ENCODE measurements at regions not wholly inside any gene's neighbourhood (a gene's known extent, or its start where the extent isn't known, plus 50 kb on each side); places are given as distances from the start of the nearest gene placed in this dataset.

- no peak for DNase-seq (ENCODE audit: low spot score)
- ChIA-PET POLR2A (ENCODE audit: low non-redundant PET) (no interaction called here), CTCF (no interaction called here)
- intact Hi-C loops (cut with micrococcal nuclease; ENCODE audit: unreplicated experiment), result no loop called here
- TF ChIP-seq EZH2 (IDR thresholded peaks at IDR 0.05; ENCODE audit: borderline replicate concordance, low read depth, low read length, poor library complexity, severe bottlenecking) (no peak), CTCF (conservative IDR thresholded peaks at IDR 0.05; ENCODE audit: low read depth, low read length) (no peak)
- BruUV-seq (replicated peaks), result no TSS peak
- Histone ChIP-seq H3K27me3 (replicated peaks; ENCODE audit: insufficient read depth, low read depth, low read length, poor library complexity) (no peaks in the 10 kb centered on the region), H3K27ac (ENCODE audit: low read depth, low read length, poor library complexity, severe bottlenecking) (no peak overlapping the region), H3K36me3 (ENCODE audit: insufficient read depth, low read length, poor library complexity, severe bottlenecking) (no peaks in the 10 kb centered on the region), H3K4me3 (ENCODE audit: low read depth, low read length, poor library complexity, severe bottlenecking) (no peak overlapping the region), H3K4me1 (ENCODE audit: insufficient read depth, low read length, poor library complexity, severe bottlenecking) (no peaks in the 10 kb centered on the region), H3K9me3 (ENCODE audit: low read depth, low read length, poor library complexity, severe bottlenecking) (no peaks in the 10 kb centered on the region)
Measured at GRCh38 chr1:232454227-232454886, 175.6 kb downstream of the SIPA1L2 start.

- Histone ChIP-seq H3K27me3 (replicated peaks; ENCODE audit: insufficient read depth, low read depth, low read length, poor library complexity) (no peaks in the 10 kb centered on the region), H3K27ac (ENCODE audit: low read depth, low read length, poor library complexity, severe bottlenecking) (no peak overlapping the region), H3K36me3 (ENCODE audit: insufficient read depth, low read length, poor library complexity, severe bottlenecking) (no peaks in the 10 kb centered on the region), H3K9me3 (ENCODE audit: low read depth, low read length, poor library complexity, severe bottlenecking) (no peaks in the 10 kb centered on the region), H3K4me3 (ENCODE audit: low read depth, low read length, poor library complexity, severe bottlenecking) (no peak overlapping the region), H3K4me1 (ENCODE audit: insufficient read depth, low read length, poor library complexity, severe bottlenecking) (no peaks in the 10 kb centered on the region)
- ChIA-PET CTCF (no interaction called here), POLR2A (ENCODE audit: low non-redundant PET) (no interaction called here)
- no peak for DNase-seq (ENCODE audit: low spot score)
- no peak for TF ChIP-seq EZH2 (IDR thresholded peaks at IDR 0.05; ENCODE audit: borderline replicate concordance, low read depth, low read length, poor library complexity, severe bottlenecking)
- no peak for TF ChIP-seq CTCF (conservative IDR thresholded peaks at IDR 0.05; ENCODE audit: low read depth, low read length)
- intact Hi-C loops (cut with micrococcal nuclease; ENCODE audit: unreplicated experiment), result no loop called here
- no TSS peak for BruUV-seq (replicated peaks)
Measured at GRCh38 chr1:232452736-232453440, 177.0 kb downstream of the SIPA1L2 start.

GRCh38 chr1:232452117-232452516 is 177.8 kb downstream of the SIPA1L2 start:
- H3K4me1 ChIP-seq (ENCODE audit: insufficient read depth, low read length, poor library complexity, severe bottlenecking), result no peaks in the 10 kb centered on the region
- no peak overlapping the region for H3K27ac ChIP-seq (ENCODE audit: low read depth, low read length, poor library complexity, severe bottlenecking)
- H3K4me3 ChIP-seq (ENCODE audit: low read depth, low read length, poor library complexity, severe bottlenecking), result no peak overlapping the region
- no peaks in the 10 kb centered on the region for H3K9me3 ChIP-seq (ENCODE audit: low read depth, low read length, poor library complexity, severe bottlenecking)
- intact Hi-C loops (cut with micrococcal nuclease; ENCODE audit: unreplicated experiment), result no loop called here
- CTCF ChIA-PET, result no interaction called here
- H3K27me3 ChIP-seq (replicated peaks; ENCODE audit: insufficient read depth, low read depth, low read length, poor library complexity), result no peaks in the 10 kb centered on the region
- POLR2A ChIA-PET (ENCODE audit: low non-redundant PET), result no interaction called here
- H3K36me3 ChIP-seq (ENCODE audit: insufficient read depth, low read length, poor library complexity, severe bottlenecking), result no peaks in the 10 kb centered on the region
- BruUV-seq (replicated peaks), result no TSS peak
- TF ChIP-seq CTCF (conservative IDR thresholded peaks at IDR 0.05; ENCODE audit: low read depth, low read length) (no peak), EZH2 (IDR thresholded peaks at IDR 0.05; ENCODE audit: borderline replicate concordance, low read depth, low read length, poor library complexity, severe bottlenecking) (no peak)
- peak; percentile 45 for DNase-seq (ENCODE audit: low spot score)
